ENCODE measurements at regions not wholly inside any gene's neighbourhood (a gene's known extent, or its start where the extent isn't known, plus 50 kb on each side); places are given as distances from the start of the nearest gene placed in this dataset.

- H3K4me2 ChIP-seq: no peak overlapping the region
These were observed 1840.1 kb downstream of the PCDH7 start for GRCh38 chr4:32560306-32560705.

GRCh38 chr4:32562010-32562409 is 1841.8 kb downstream of the PCDH7 start:
- no peak for TF ChIP-seq TP53 (CRISPR knock-in tag; IDR thresholded peaks at IDR 0.05)
- TF ChIP-seq ZSCAN20 (CRISPR knock-in tag; IDR thresholded peaks at IDR 0.05): no peak
- no peak for TF ChIP-seq EP300 (IDR thresholded peaks at IDR 0.05)
- TF ChIP-seq ATOH8 (CRISPR knock-in tag; IDR thresholded peaks at IDR 0.05; ENCODE audit: low read depth): no peak
- no peak for TF ChIP-seq CTCF (IDR thresholded peaks at IDR 0.05)
- no peak for TF ChIP-seq RNF2 (IDR thresholded peaks at IDR 0.05; ENCODE audit: borderline replicate concordance, low read depth)
- TF ChIP-seq CBX2 (IDR thresholded peaks at IDR 0.05; ENCODE audit: borderline replicate concordance, low read depth): no peak
- TF ChIP-seq FOXS1 (CRISPR knock-in tag; IDR thresholded peaks at IDR 0.05): no peak
- TF ChIP-seq MAX (IDR thresholded peaks at IDR 0.05): no peak
- TF ChIP-seq ZC3H11A (IDR thresholded peaks at IDR 0.05): no peak
- no peak for TF ChIP-seq NPAS2 (CRISPR knock-in tag; IDR thresholded peaks at IDR 0.05; ENCODE audit: borderline replicate concordance)
- TF ChIP-seq KDM1A (IDR thresholded peaks at IDR 0.05; ENCODE audit: low read depth): no peak
- no peak for TF ChIP-seq HDAC2 (IDR thresholded peaks at IDR 0.05)
- no peak for TF ChIP-seq CEBPB (IDR thresholded peaks at IDR 0.05)
- H3K4me2 ChIP-seq: no peak overlapping the region
- ATAC-seq (no peak), DNase-seq (ENCODE audit: low read depth in 1 of 2, low spot score in 1 of 2) (no peak), FAIRE-seq (no peak)
- H3K4me3 ChIP-seq: no peak overlapping the region
- H3K27ac ChIP-seq: no peak overlapping the region
- ChIA-PET CTCF (no interaction called here), POLR2A (no interaction called here)
- 43% methylated on average over 3 of the region's 3 CpGs for WGBS (ENCODE audit: missing lambda C conversion rate)
- H3K4me1 ChIP-seq: no peaks in the 10 kb centered on the region
- no peaks in the 10 kb centered on the region for H3K9me3 ChIP-seq

More at GRCh38 chr4:32560306-32560705, 1840.1 kb downstream of the PCDH7 start:
- TF ChIP-seq ZFP36 (IDR thresholded peaks at IDR 0.05; ENCODE audit: borderline replicate concordance, partially characterized antibody) (no peak), ZSCAN20 (CRISPR knock-in tag; IDR thresholded peaks at IDR 0.05) (no peak), RCOR1 (IDR thresholded peaks at IDR 0.05; ENCODE audit: low read depth, low read length) (no peak), HDAC2 (IDR thresholded peaks at IDR 0.05) (no peak), MAZ (IDR thresholded peaks at IDR 0.05; ENCODE audit: borderline replicate concordance, low read depth, low read length) (no peak), CEBPB (IDR thresholded peaks at IDR 0.05) (no peak), HOXB13 (CRISPR knock-in tag; IDR thresholded peaks at IDR 0.05; ENCODE audit: low read depth) (no peak), ATOH8 (CRISPR knock-in tag; IDR thresholded peaks at IDR 0.05; ENCODE audit: low read depth) (no peak), ZNF302 (CRISPR knock-in tag; IDR thresholded peaks at IDR 0.05) (no peak), NPAS2 (CRISPR knock-in tag; IDR thresholded peaks at IDR 0.05; ENCODE audit: borderline replicate concordance) (no peak), TFCP2L1 (CRISPR knock-in tag; IDR thresholded peaks at IDR 0.05) (no peak), ZC3H11A (IDR thresholded peaks at IDR 0.05) (no peak), ESRRA (IDR thresholded peaks at IDR 0.05; ENCODE audit: borderline replicate concordance, low read length) (no peak), SREBF2 (IDR thresholded peaks at IDR 0.05) (no peak), PBX3 (IDR thresholded peaks at IDR 0.05) (no peak), MYC (IDR thresholded peaks at IDR 0.05; ENCODE audit: borderline replicate concordance, low read length) (no peak), EP300 (IDR thresholded peaks at IDR 0.05) (no peak), CHD4 (IDR thresholded peaks at IDR 0.05; ENCODE audit: borderline replicate concordance) (no peak), KDM5A (IDR thresholded peaks at IDR 0.05) (no peak)
- no peaks in the 10 kb centered on the region for H3K9me3 ChIP-seq
- ChIA-PET CTCF (interaction anchor here (1.1 kb wide), 1 partner anchor 12 kb away, joined by 5 read pairs; no protein-coding TSS in a partner anchor), POLR2A (no interaction called here)
- ATAC-seq: no peak
- H3K4me1 ChIP-seq: no peaks in the 10 kb centered on the region
- H3K4me3 ChIP-seq: no peak overlapping the region
- no peak overlapping the region for H3K27ac ChIP-seq
- 12% methylated on average over 5 of the region's 5 CpGs for WGBS (ENCODE audit: missing lambda C conversion rate)
- no peak for DNase-seq (ENCODE audit: low read depth in 1 of 2, low spot score in 1 of 2)
- FAIRE-seq: no peak
